ENCODE measurements at regions not wholly inside any gene's neighbourhood (a gene's known extent, or its start where the extent isn't known, plus 50 kb on each side); places are given as distances from the start of the nearest gene placed in this dataset.

- TF ChIP-seq, protein P1, sequence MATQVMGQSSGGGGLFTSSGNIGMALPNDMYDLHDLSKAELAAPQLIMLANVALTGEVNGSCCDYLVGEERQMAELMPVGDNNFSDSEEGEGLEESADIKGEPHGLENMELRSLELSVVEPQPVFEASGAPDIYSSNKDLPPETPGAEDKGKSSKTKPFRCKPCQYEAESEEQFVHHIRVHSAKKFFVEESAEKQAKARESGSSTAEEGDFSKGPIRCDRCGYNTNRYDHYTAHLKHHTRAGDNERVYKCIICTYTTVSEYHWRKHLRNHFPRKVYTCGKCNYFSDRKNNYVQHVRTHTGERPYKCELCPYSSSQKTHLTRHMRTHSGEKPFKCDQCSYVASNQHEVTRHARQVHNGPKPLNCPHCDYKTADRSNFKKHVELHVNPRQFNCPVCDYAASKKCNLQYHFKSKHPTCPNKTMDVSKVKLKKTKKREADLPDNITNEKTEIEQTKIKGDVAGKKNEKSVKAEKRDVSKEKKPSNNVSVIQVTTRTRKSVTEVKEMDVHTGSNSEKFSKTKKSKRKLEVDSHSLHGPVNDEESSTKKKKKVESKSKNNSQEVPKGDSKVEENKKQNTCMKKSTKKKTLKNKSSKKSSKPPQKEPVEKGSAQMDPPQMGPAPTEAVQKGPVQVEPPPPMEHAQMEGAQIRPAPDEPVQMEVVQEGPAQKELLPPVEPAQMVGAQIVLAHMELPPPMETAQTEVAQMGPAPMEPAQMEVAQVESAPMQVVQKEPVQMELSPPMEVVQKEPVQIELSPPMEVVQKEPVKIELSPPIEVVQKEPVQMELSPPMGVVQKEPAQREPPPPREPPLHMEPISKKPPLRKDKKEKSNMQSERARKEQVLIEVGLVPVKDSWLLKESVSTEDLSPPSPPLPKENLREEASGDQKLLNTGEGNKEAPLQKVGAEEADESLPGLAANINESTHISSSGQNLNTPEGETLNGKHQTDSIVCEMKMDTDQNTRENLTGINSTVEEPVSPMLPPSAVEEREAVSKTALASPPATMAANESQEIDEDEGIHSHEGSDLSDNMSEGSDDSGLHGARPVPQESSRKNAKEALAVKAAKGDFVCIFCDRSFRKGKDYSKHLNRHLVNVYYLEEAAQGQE (IDR thresholded peaks at IDR 0.05; ENCODE audit: insufficient replicate concordance, low read depth), result no peak
- TF ChIP-seq CTCF (IDR thresholded peaks at IDR 0.05; ENCODE audit: insufficient read depth, low read length), result no peak
- TF ChIP-seq GABPA (IDR thresholded peaks at IDR 0.05; ENCODE audit: low read depth), result no peak
- no peak for TF ChIP-seq POLR2AphosphoS5 (IDR thresholded peaks at IDR 0.05; ENCODE audit: low read depth)
- no peak for TF ChIP-seq SPI1 (IDR thresholded peaks at IDR 0.05; ENCODE audit: borderline replicate concordance, low read depth)
Measured at GRCh38 chr6:134744301-134744700, 205.6 kb downstream of the ALDH8A1 start.

All from HL-60 (cell line).